ENCODE measurements at regions not wholly inside any gene's neighbourhood (a gene's known extent, or its start where the extent isn't known, plus 50 kb on each side); places are given as distances from the start of the nearest gene placed in this dataset.
"Not testable (repeated sequence)": the region's sequence is repeated elsewhere in the genome, so short reads cannot be mapped to it uniquely, and the experiment has no call there.

- no peak for DNase-seq (ENCODE audit: low read depth in 6 of 9, low spot score in 9 of 9)
- 84% methylated on average over 2 of the region's 2 CpGs for WGBS
- Histone ChIP-seq H3K4me3 (ENCODE audit: low read length in 2 of 2) (no peak overlapping the region), H3K4me1 (ENCODE audit: control insufficient read depth in 2 of 2, insufficient read depth in 2 of 2, low read length in 2 of 2) (no peaks in the 10 kb centered on the region), H3K36me3 (ENCODE audit: control insufficient read depth in 2 of 2, insufficient read depth in 2 of 2, low read length in 1 of 2) (no peaks in the 10 kb centered on the region), H3K9me3 (ENCODE audit: control insufficient read depth in 2 of 2, insufficient read depth in 1 of 2, low read length in 1 of 2) (no peaks in the 10 kb centered on the region), H3K27ac (ENCODE audit: low read depth in 1 of 2, low read length in 1 of 2) (no peak overlapping the region), H3K27me3 (ENCODE audit: control insufficient read depth in 2 of 2, insufficient read depth in 1 of 2, low read length in 1 of 2) (no peaks in the 10 kb centered on the region)
Measured at GRCh38 chr9:81072758-81073157, 616.6 kb downstream of the TLE1 start.

GRCh38 chr9:81071108-81071507, 618.2 kb downstream of the TLE1 start:
- H3K4me1 ChIP-seq (ENCODE audit: control insufficient read depth in 2 of 2, insufficient read depth in 2 of 2, low read length in 2 of 2) = no peaks in the 10 kb centered on the region
- DNase-seq (ENCODE audit: low read depth in 6 of 9, low spot score in 9 of 9) = no peak
- no peak overlapping the region for H3K27ac ChIP-seq (ENCODE audit: low read depth in 1 of 2, low read length in 1 of 2)
- no peaks in the 10 kb centered on the region for H3K36me3 ChIP-seq (ENCODE audit: control insufficient read depth in 2 of 2, insufficient read depth in 2 of 2, low read length in 1 of 2)
- H3K4me3 ChIP-seq (ENCODE audit: low read length in 2 of 2) = no peak overlapping the region
- no peaks in the 10 kb centered on the region for H3K27me3 ChIP-seq (ENCODE audit: control insufficient read depth in 2 of 2, insufficient read depth in 1 of 2, low read length in 1 of 2)
- H3K9me3 ChIP-seq (ENCODE audit: control insufficient read depth in 2 of 2, insufficient read depth in 1 of 2, low read length in 1 of 2) = no peaks in the 10 kb centered on the region
- 74% methylated on average over 2 of the region's 2 CpGs for WGBS

- Histone ChIP-seq H3K4me1 (ENCODE audit: control insufficient read depth in 2 of 2, insufficient read depth in 2 of 2, low read length in 2 of 2) (no peaks in the 10 kb centered on the region), H3K27me3 (ENCODE audit: control insufficient read depth in 2 of 2, insufficient read depth in 1 of 2, low read length in 1 of 2) (no peaks in the 10 kb centered on the region), H3K27ac (ENCODE audit: low read depth in 1 of 2, low read length in 1 of 2) (no peak overlapping the region), H3K9me3 (ENCODE audit: control insufficient read depth in 2 of 2, insufficient read depth in 1 of 2, low read length in 1 of 2) (no peaks in the 10 kb centered on the region), H3K36me3 (ENCODE audit: control insufficient read depth in 2 of 2, insufficient read depth in 2 of 2, low read length in 1 of 2) (no peaks in the 10 kb centered on the region), H3K4me3 (ENCODE audit: low read length in 2 of 2) (no peak overlapping the region)
- 86% methylated on average over 9 of the region's 9 CpGs for WGBS
- no peak for DNase-seq (ENCODE audit: low read depth in 6 of 9, low spot score in 9 of 9)
Measured at GRCh38 chr9:81070689-81071088, 618.7 kb downstream of the TLE1 start.

- WGBS = 96% methylated on average over 4 of the region's 4 CpGs
Measured at GRCh38 chr9:81069923-81070322, 619.4 kb downstream of the TLE1 start.

GRCh38 chr9:81069038-81069795, 620.1 kb downstream of the TLE1 start:
- no peak overlapping the region for H3K4me3 ChIP-seq (ENCODE audit: low read length in 2 of 2)
- no peak for DNase-seq (ENCODE audit: low read depth in 6 of 9, low spot score in 9 of 9)
- no peaks in the 10 kb centered on the region for H3K36me3 ChIP-seq (ENCODE audit: control insufficient read depth in 2 of 2, insufficient read depth in 2 of 2, low read length in 1 of 2)
- 96% methylated on average over 3 of the region's 3 CpGs for WGBS
- H3K27me3 ChIP-seq (ENCODE audit: control insufficient read depth in 2 of 2, insufficient read depth in 1 of 2, low read length in 1 of 2) = no peaks in the 10 kb centered on the region
- no peaks in the 10 kb centered on the region for H3K4me1 ChIP-seq (ENCODE audit: control insufficient read depth in 2 of 2, insufficient read depth in 2 of 2, low read length in 2 of 2)
- H3K27ac ChIP-seq (ENCODE audit: low read depth in 1 of 2, low read length in 1 of 2) = no peak overlapping the region
- no peaks in the 10 kb centered on the region for H3K9me3 ChIP-seq (ENCODE audit: control insufficient read depth in 2 of 2, insufficient read depth in 1 of 2, low read length in 1 of 2)

More at GRCh38 chr9:81069923-81070322, 619.4 kb downstream of the TLE1 start:
- Histone ChIP-seq H3K4me1 (ENCODE audit: control insufficient read depth in 2 of 2, insufficient read depth in 2 of 2, low read length in 2 of 2) (no peaks in the 10 kb centered on the region), H3K36me3 (ENCODE audit: control insufficient read depth in 2 of 2, insufficient read depth in 2 of 2, low read length in 1 of 2) (no peaks in the 10 kb centered on the region), H3K4me3 (ENCODE audit: low read length in 2 of 2) (no peak overlapping the region), H3K27ac (ENCODE audit: low read depth in 1 of 2, low read length in 1 of 2) (no peak overlapping the region), H3K9me3 (ENCODE audit: control insufficient read depth in 2 of 2, insufficient read depth in 1 of 2, low read length in 1 of 2) (no peaks in the 10 kb centered on the region), H3K27me3 (ENCODE audit: control insufficient read depth in 2 of 2, insufficient read depth in 1 of 2, low read length in 1 of 2) (no peaks in the 10 kb centered on the region)
- no peak for DNase-seq (ENCODE audit: low read depth in 6 of 9, low spot score in 9 of 9)

- DNase-seq (ENCODE audit: low read depth in 6 of 9, low spot score in 9 of 9); H3K4me3 ChIP-seq (ENCODE audit: low read length in 2 of 2): not testable (repeated sequence)
Measured at GRCh38 chr9:81062995-81063394, 626.4 kb downstream of the TLE1 start.

GRCh38 chr9:81058782-81059181, 630.6 kb downstream of the TLE1 start:
- DNase-seq (ENCODE audit: low read depth in 6 of 9, low spot score in 9 of 9) = no peak
- Histone ChIP-seq H3K27me3 (ENCODE audit: control insufficient read depth in 2 of 2, insufficient read depth in 1 of 2, low read length in 1 of 2) (no peaks in the 10 kb centered on the region), H3K36me3 (ENCODE audit: control insufficient read depth in 2 of 2, insufficient read depth in 2 of 2, low read length in 1 of 2) (no peaks in the 10 kb centered on the region), H3K27ac (ENCODE audit: low read depth in 1 of 2, low read length in 1 of 2) (no peak overlapping the region), H3K9me3 (ENCODE audit: control insufficient read depth in 2 of 2, insufficient read depth in 1 of 2, low read length in 1 of 2) (peaks cover 2 to 8% of the 10 kb centered on the region in 2 donors), H3K4me3 (ENCODE audit: low read length in 2 of 2) (no peak overlapping the region), H3K4me1 (ENCODE audit: control insufficient read depth in 2 of 2, insufficient read depth in 2 of 2, low read length in 2 of 2) (no peaks in the 10 kb centered on the region)
- 95% methylated on average over 2 of the region's 2 CpGs for WGBS

More at GRCh38 chr9:81062995-81063394, 626.4 kb downstream of the TLE1 start:
- 63% methylated on average over 3 of the region's 3 CpGs for WGBS
- not testable (repeated sequence) for H3K27ac ChIP-seq (ENCODE audit: low read depth in 1 of 2, low read length in 1 of 2); H3K9me3 ChIP-seq (ENCODE audit: control insufficient read depth in 2 of 2, insufficient read depth in 1 of 2, low read length in 1 of 2); H3K36me3 ChIP-seq (ENCODE audit: control insufficient read depth in 2 of 2, insufficient read depth in 2 of 2, low read length in 1 of 2); H3K27me3 ChIP-seq (ENCODE audit: control insufficient read depth in 2 of 2, insufficient read depth in 1 of 2, low read length in 1 of 2); H3K4me1 ChIP-seq (ENCODE audit: control insufficient read depth in 2 of 2, insufficient read depth in 2 of 2, low read length in 2 of 2)

GRCh38 chr9:81053298-81054025, 635.9 kb downstream of the TLE1 start:
- H3K9me3 ChIP-seq (ENCODE audit: control insufficient read depth in 2 of 2, insufficient read depth in 1 of 2, low read length in 1 of 2) = no peaks in the 10 kb centered on the region
- H3K36me3 ChIP-seq (ENCODE audit: control insufficient read depth in 2 of 2, insufficient read depth in 2 of 2, low read length in 1 of 2) = no peaks in the 10 kb centered on the region
- no peak overlapping the region for H3K4me3 ChIP-seq (ENCODE audit: low read length in 2 of 2)
- 90% methylated on average over 1 of the region's 1 CpG for WGBS
- DNase-seq (ENCODE audit: low read depth in 6 of 9, low spot score in 9 of 9) = no peak
- no peak overlapping the region for H3K27ac ChIP-seq (ENCODE audit: low read depth in 1 of 2, low read length in 1 of 2)
- H3K4me1 ChIP-seq (ENCODE audit: control insufficient read depth in 2 of 2, insufficient read depth in 2 of 2, low read length in 2 of 2) = no peaks in the 10 kb centered on the region
- no peaks in the 10 kb centered on the region for H3K27me3 ChIP-seq (ENCODE audit: control insufficient read depth in 2 of 2, insufficient read depth in 1 of 2, low read length in 1 of 2)

GRCh38 chr9:81052846-81053245, 636.5 kb downstream of the TLE1 start:
- DNase-seq (ENCODE audit: low read depth in 6 of 9, low spot score in 9 of 9) = no peak
- Histone ChIP-seq H3K4me1 (ENCODE audit: control insufficient read depth in 2 of 2, insufficient read depth in 2 of 2, low read length in 2 of 2) (no peaks in the 10 kb centered on the region), H3K27ac (ENCODE audit: low read depth in 1 of 2, low read length in 1 of 2) (no peak overlapping the region), H3K27me3 (ENCODE audit: control insufficient read depth in 2 of 2, insufficient read depth in 1 of 2, low read length in 1 of 2) (no peaks in the 10 kb centered on the region), H3K36me3 (ENCODE audit: control insufficient read depth in 2 of 2, insufficient read depth in 2 of 2, low read length in 1 of 2) (no peaks in the 10 kb centered on the region), H3K4me3 (ENCODE audit: low read length in 2 of 2) (no peak overlapping the region), H3K9me3 (ENCODE audit: control insufficient read depth in 2 of 2, insufficient read depth in 1 of 2, low read length in 1 of 2) (no peaks in the 10 kb centered on the region)
- WGBS = 92% methylated on average over 1 of the region's 1 CpG
